Ishikawa (cell line): ENCODE measurements at regions not wholly inside any gene's neighbourhood (a gene's known extent, or its start where the extent isn't known, plus 50 kb on each side); places are given as distances from the start of the nearest gene placed in this dataset.

Source experiments
- CEBPB ChIP-seq: IDR thresholded peaks from 2 replicates; pipeline ENCODE4 v1.6.1; 2012
- CREB1 ChIP-seq: IDR thresholded peaks from 2 replicates; pipeline ENCODE4 v1.6.1; 2012; ENCODE audit warnings: low read depth
- EGR1 ChIP-seq: IDR thresholded peaks from 2 replicates; pipeline ENCODE4 v1.6.1; 2012
- EP300 ChIP-seq: IDR thresholded peaks from 2 replicates; pipeline ENCODE4 v1.6.1; 2012; ENCODE audit warnings: borderline replicate concordance
- FOXM1 ChIP-seq: IDR thresholded peaks from 2 replicates; pipeline ENCODE4 v1.6.1; 2012; ENCODE audit warnings: low read depth, borderline replicate concordance
- NFIC ChIP-seq: IDR thresholded peaks from 2 replicates; pipeline ENCODE4 v1.6.1; 2012
- RAD21 ChIP-seq: IDR thresholded peaks from 2 replicates; pipeline ENCODE4 v1.6.1; 2012; ENCODE audit warnings: low read depth
- REST ChIP-seq: IDR thresholded peaks from 2 replicates; pipeline ENCODE4 v1.6.1; 2012; ENCODE audit warnings: low read depth, mild to moderate bottlenecking
- TAF1 ChIP-seq: IDR thresholded peaks from 2 replicates; pipeline ENCODE4 v1.6.1; 2012; ENCODE audit warnings: low read depth, mild to moderate bottlenecking
- TCF12 ChIP-seq: IDR thresholded peaks from 2 replicates; pipeline ENCODE4 v1.6.1; 2012; ENCODE audit warnings: low read depth
- TEAD4 ChIP-seq: IDR thresholded peaks from 2 replicates; pipeline ENCODE4 v1.6.1; 2012
- USF1 ChIP-seq: IDR thresholded peaks from 2 replicates; pipeline ENCODE4 v1.6.1; 2012
- YY1 ChIP-seq: IDR thresholded peaks from 2 replicates; pipeline ENCODE4 v1.6.1; 2012; ENCODE audit warnings: low read depth
- ZBTB7A ChIP-seq: IDR thresholded peaks from 2 replicates; pipeline ENCODE4 v1.6.1; 2012; ENCODE audit warnings: low read depth
- TF ChIP-seq, protein P1 (sequence below): IDR thresholded peaks from 2 replicates; pipeline ENCODE4 v1.6.1; 2012

DNA sequence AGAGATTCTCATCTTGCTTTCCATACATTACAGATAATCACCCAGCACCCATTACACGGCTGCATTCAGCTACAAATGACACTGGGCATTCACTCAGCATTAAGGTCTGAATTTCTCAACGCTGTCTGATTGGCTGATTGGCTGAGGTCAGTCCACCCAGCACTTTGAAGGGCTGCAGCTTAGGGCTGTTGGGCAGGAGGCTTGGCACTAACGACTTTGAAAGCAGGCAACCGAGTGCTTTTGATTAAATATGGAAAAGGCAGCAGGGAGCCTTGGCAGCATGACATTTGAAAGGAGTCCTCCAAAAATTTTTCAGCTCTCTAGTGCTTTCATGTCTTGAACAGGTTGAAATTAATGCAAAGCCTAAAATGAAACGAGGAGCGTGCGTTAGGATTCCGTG, 253.0 kb downstream of the DCDC2C start:
- TF ChIP-seq, protein P1, sequence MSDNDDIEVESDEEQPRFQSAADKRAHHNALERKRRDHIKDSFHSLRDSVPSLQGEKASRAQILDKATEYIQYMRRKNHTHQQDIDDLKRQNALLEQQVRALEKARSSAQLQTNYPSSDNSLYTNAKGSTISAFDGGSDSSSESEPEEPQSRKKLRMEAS: no peak
- TF ChIP-seq FOXM1 (no peak), TEAD4 (no peak), USF1 (no peak)

- no peak for TF ChIP-seq USF1
- no peak for TF ChIP-seq TCF12
- TF ChIP-seq, protein P1: 0 out of 2 replicates have a peak, but pooled peaks have one; percentile 21
Observed at GRCh38 chr2:3956892-3957291, 253.5 kb downstream of the DCDC2C start.

DNA sequence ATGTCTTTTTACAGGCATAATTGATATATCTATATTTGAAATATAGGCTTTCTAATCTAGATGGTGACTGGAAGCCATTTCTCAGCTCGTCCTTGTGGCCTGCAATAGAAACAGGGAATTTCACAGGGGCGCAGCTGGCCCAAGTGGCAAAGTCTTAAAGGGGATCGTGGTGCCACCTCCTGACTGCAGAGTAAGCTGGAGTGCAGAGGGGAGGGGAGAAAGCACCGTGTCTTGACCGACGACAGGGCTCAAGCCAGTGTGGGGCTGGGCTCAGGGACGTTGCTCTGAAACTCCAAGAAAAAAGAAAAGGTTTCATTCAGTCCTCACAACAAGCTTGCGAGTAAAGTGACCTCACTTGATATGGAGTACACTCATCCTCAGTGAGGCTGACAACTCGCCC, 255.1 kb downstream of the DCDC2C start:
- TF ChIP-seq TEAD4 (no peak), REST (no peak), YY1 (no peak), RAD21 (no peak), EGR1 (no peak), USF1 (no peak), FOXM1 (no peak), ZBTB7A (no peak), EP300 (no peak), CREB1 (no peak), CEBPB (no peak), TAF1 (no peak), NFIC (no peak), TCF12 (no peak)
- TF ChIP-seq, protein P1: no peak

DNA sequence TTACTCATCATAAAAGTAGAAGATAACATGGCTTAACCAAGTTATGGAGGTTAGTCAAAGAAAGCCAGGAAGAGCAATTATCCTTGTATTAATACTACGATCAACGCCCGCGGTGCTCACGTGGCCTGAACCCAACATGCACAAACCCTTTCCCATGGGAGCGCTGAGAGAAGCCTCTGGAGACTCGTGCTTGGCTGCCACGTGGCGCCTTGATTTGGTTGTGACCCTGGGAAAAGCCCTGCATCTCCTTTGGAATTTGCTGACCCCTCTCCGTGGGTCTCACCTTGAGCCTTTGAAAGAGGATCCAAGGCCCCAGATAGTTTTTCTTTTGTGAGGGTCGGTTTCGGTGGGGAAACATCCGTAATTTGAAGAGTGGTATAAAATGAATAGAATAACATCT, 255.6 kb downstream of the DCDC2C start:
- no peak for TF ChIP-seq USF1
- TF ChIP-seq TCF12: no peak
- no peak for TF ChIP-seq TAF1
- TF ChIP-seq FOXM1: no peak
- TF ChIP-seq EP300: no peak
- TF ChIP-seq ZBTB7A: no peak
- TF ChIP-seq RAD21: no peak
- TF ChIP-seq, protein P1: no peak
- TF ChIP-seq YY1: no peak

- TF ChIP-seq TEAD4 (no peak), RAD21 (peak; percentile 82), EP300 (no peak)
Observed at GRCh38 chr2:3959372-3959771, 256.0 kb downstream of the DCDC2C start.

GRCh38 chr2:3960106-3960505, 256.7 kb downstream of the DCDC2C start:
- no peak for TF ChIP-seq FOXM1
- no peak for TF ChIP-seq REST
